ENCODE measurements at regions not wholly inside any gene's neighbourhood (a gene's known extent, or its start where the extent isn't known, plus 50 kb on each side); places are given as distances from the start of the nearest gene placed in this dataset.

DNA sequence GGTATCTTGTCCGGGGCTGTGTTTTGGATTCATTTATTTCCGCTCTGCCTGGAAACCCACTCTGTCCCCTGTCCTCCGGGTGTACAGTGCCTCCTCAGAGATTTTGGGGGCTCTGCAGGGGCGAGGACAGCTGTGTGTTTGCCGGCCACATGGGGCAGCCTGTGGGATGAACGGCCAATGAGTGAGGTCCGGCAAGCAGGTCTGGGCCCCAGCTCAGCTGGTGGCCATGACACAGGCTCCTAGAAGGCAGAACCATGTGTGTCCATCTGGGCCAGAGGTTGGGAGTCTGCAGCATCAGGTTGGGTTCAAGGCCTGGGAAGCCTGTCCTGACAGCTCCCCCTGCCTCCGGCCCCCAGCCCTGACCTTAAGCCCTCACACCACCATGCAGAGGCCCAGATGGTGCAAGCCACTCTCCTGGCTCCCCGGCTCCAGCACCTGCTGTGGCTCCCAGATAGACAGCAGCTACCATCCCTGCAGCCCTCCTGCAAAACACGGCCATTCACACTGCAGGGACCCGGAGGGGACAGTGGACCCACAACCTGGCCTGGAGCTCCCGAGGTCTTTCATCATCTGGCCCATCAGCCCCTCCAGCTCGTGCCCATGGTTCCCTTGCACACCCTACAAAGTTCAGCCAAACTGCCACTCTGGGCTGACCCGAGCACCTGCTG lies 220.1 kb upstream of the C14orf180 start:
- no peak for DNase-seq

GRCh38 chr14:104359969-104360442 lies 219.6 kb upstream of the C14orf180 start:
- no peak for DNase-seq

DNA sequence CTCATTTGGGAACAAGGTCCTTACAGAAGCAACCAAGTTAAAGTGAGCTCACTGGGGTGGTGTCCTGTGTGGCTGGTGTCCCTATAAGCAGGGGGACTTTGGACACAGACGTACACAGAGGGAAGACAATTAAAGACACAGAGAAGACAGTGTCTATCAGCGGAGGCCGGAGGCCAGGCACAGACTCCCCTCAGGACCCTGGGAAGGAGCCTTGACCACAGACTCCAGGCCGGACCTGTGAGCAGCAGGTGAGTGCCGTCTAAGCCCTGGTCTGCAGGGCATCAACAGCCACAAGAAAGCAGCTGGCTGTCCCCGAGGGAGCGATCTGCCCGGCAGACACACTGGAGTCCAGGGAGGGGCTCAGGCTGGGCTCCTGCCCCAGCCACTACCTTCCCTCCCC lies 219.1 kb upstream of the C14orf180 start:
- DNase-seq = no peak

- no peak for DNase-seq
Observed at GRCh38 chr14:104361101-104361591, 218.4 kb upstream of the C14orf180 start.

GRCh38 chr14:104361921-104362681 lies 217.5 kb upstream of the C14orf180 start:
- no peak for DNase-seq

- no peak for DNase-seq
Observed at GRCh38 chr14:104362761-104363605, 216.6 kb upstream of the C14orf180 start.

GRCh38 chr14:104363891-104364760 lies 215.4 kb upstream of the C14orf180 start:
- no peak for DNase-seq

- no peak for DNase-seq
Observed at GRCh38 chr14:104364830-104365229, 214.7 kb upstream of the C14orf180 start.

GRCh38 chr14:104366931-104367865 lies 212.4 kb upstream of the C14orf180 start:
- DNase-seq = no peak

GRCh38 chr14:104367866-104368750 lies 211.5 kb upstream of the C14orf180 start:
- DNase-seq = no peak

GRCh38 chr14:104368751-104369100 lies 210.8 kb upstream of the C14orf180 start:
- no peak for DNase-seq

DNA sequence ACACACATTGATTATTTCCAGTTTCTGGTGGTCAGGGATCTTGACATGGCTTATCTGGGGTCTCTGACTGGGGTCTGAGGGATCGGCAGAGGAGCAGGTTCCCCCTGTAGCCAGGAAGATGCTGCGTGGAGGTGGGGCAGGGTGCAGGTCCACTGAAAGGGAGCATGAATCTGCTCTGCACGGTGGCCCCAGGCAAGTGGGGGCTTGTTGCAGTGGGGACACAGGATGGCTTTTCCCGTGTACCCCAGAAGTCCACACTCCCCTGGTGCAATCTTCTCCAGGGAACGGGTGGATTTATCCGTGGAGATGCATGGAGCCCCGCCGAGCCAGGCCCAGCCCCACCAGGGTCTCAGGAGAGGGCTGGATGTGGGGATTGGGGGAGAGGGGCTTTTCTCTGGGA lies 210.4 kb upstream of the C14orf180 start:
- no peak for DNase-seq

DNA sequence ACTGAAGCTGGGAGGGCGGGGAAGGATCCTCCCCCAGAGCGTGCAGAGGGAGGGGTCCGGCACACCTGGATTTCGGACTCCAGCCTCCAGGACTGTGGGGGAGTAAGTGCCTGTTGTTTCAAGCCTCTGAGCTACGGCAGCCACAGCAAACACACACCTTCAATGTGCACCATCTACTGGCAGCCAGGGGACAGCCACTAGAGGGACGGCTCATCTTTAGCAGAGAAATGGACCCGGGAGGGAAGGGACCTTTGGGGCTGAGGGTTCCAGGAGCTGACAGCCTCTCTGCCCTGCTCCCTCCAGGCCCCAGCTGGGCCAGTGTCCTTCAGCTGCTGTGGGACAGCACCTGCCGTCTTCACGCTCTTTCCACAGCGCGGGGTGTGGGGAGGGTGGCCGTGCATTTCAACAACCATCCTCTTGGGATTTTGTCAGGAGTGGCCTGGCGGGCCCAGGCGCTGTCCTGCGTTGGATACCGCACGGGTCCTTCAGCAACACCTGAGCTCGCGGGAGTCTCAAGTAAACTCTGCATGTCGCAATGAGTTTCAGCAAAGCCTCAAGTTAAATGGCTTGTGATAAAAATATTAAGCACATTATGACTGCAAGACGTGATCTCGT lies 209.2 kb upstream of the C14orf180 start:
- DNase-seq = no peak

DNA sequence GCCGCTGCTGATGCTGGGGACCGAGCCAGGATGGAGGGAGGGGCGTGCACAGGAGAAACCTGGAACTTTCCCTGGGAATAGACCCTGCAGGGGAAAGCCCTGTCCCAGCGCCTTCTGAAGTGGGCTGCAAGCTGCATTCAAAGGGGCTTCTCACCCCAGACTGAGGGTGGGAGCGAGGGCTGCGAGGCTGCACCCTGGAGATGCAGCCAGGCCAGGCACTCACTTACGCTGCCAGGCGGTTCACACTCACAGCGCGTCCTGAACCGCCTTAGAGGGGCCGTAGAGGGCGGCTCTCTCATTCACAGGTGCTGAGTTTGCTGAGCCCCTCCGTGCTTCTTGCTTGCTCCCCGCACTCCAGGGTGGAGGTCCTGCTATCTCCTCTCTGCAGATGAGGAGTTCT lies 208.5 kb upstream of the C14orf180 start:
- DNase-seq = no peak

DNA sequence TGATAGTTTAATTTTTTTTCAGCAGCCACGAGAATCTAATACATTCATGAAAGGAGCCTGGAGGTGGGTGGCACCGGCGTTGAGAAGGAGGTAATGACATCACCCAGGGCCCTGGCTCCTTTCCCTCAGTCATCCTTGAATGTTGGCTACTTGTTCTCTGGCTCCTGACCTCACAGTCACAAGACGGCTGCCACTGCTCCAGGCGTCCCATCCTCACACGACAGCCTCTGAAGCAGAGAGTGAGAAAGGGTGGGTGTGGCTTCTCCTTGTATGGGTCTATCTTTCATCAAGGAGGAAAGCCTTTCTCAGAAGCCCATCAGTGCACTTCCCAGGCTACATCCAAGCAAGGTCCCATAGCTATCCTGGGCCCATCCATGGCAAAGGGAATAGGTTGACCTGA lies 207.6 kb upstream of the C14orf180 start:
- DNase-seq = no peak

DNA sequence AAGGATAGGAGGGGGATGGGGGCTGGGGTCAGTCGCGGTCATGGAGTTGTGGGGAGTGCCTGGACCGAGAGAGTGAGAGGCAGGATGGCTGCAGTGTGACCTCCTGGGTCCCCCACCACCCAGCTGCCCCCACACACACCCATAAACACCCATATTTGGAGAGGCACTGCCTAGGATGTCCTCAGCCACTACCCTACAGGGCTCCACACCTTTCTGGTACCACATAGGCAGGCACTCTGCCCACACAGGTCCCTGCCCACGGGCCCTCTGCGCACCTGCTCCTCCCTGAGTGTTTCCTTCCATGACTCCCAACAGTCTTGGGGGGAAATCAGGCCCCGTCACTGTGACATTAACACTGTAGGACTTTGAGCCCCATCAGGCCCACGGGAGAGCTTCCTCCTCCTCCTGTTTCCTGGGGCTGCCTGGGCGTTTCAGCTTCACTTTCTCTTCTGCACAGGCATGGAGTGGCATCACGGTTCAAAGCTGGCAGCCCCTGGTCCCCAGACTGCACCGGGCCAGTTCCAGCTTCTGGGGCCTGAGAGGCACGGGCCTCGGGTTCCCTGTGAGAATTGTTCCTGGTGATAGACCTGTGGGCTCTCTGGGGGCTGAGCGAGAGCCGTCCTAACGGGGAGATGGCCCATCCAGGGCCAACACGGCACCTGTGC lies 207.0 kb upstream of the C14orf180 start:
- no peak for DNase-seq

GRCh38 chr14:104373055-104373854 lies 206.3 kb upstream of the C14orf180 start:
- no peak for DNase-seq

Measured in effector CD4-positive, alpha-beta T cell (primary cell).